ENCODE measurements at regions not wholly inside any gene's neighbourhood (a gene's known extent, or its start where the extent isn't known, plus 50 kb on each side); places are given as distances from the start of the nearest gene placed in this dataset.

GRCh38 chr2:238985041-238985729 lies 137.3 kb downstream of the TWIST2 start:
- no peak for TF ChIP-seq CTCF (conservative IDR thresholded peaks at IDR 0.05; ENCODE audit: low read depth, low read length)
- H3K4me3 ChIP-seq (ENCODE audit: low read depth, low read length), result no peak overlapping the region
- DNase-seq (ENCODE audit: low read depth), result no peak

GRCh38 chr2:238985931-238986446 lies 138.1 kb downstream of the TWIST2 start:
- DNase-seq (ENCODE audit: low read depth), result no peak
- H3K4me3 ChIP-seq (ENCODE audit: low read depth, low read length), result no peak overlapping the region
- no peak for TF ChIP-seq CTCF (conservative IDR thresholded peaks at IDR 0.05; ENCODE audit: low read depth, low read length)

- no peak for DNase-seq (ENCODE audit: low read depth)
- TF ChIP-seq CTCF (conservative IDR thresholded peaks at IDR 0.05; ENCODE audit: low read depth, low read length), result no peak
- no peak overlapping the region for H3K4me3 ChIP-seq (ENCODE audit: low read depth, low read length)
Measured at GRCh38 chr2:238986491-238987351, 138.8 kb downstream of the TWIST2 start.

- no peak for DNase-seq (ENCODE audit: low read depth)
- no peak for TF ChIP-seq CTCF (conservative IDR thresholded peaks at IDR 0.05; ENCODE audit: low read depth, low read length)
- no peak overlapping the region for H3K4me3 ChIP-seq (ENCODE audit: low read depth, low read length)
Measured at GRCh38 chr2:238987352-238987981, 139.6 kb downstream of the TWIST2 start.

GRCh38 chr2:238988105-238988504 lies 140.2 kb downstream of the TWIST2 start:
- no peak for TF ChIP-seq CTCF (conservative IDR thresholded peaks at IDR 0.05; ENCODE audit: low read depth, low read length)
- H3K4me3 ChIP-seq (ENCODE audit: low read depth, low read length), result no peak overlapping the region
- DNase-seq (ENCODE audit: low read depth), result no peak

- DNase-seq (ENCODE audit: low read depth), result no peak
- H3K4me3 ChIP-seq (ENCODE audit: low read depth, low read length), result no peak overlapping the region
- no peak for TF ChIP-seq CTCF (conservative IDR thresholded peaks at IDR 0.05; ENCODE audit: low read depth, low read length)
Measured at GRCh38 chr2:238988752-238989151, 140.9 kb downstream of the TWIST2 start.

All from epithelial cell of proximal tubule (primary cell).